OCI-LY7 (cell line): ENCODE measurements at regions not wholly inside any gene's neighbourhood (a gene's known extent, or its start where the extent isn't known, plus 50 kb on each side); places are given as distances from the start of the nearest gene placed in this dataset.

Source experiments
- BruUV-seq: library from RNA; stranded (reverse); fragments of 400-500 nt; replicated peaks from 2 replicates; lab custom pipeline; 2021; lab: Mats Ljungman, UMichigan
- CTCF ChIA-PET: fragments of 300-600 bp; sonication (Branson Sonifier 250); formaldehyde crosslinking; loops from one replicate; lab custom pipeline; 2022; ENCODE audit warnings: antibody characterized with exemption; ENCODE audit not compliant: unreplicated experiment; lab: Charles Lee
- POLR2A ChIA-PET: fragments of 300-600 bp; sonication (Branson Sonifier 250); formaldehyde crosslinking; loops from one replicate; lab custom pipeline; 2022; ENCODE audit warnings: antibody characterized with exemption; lab: Charles Lee
- DNase-seq: peaks from one replicate; pipeline ENCODE4 v3.0.0-alpha.2; 2015; ENCODE audit warnings: low spot score
- H2AFZ ChIP-seq: fragments of 200-600 bp; sonication (generic), shearing (Covaris generic); 2 replicates; pipeline ENCODE4 v1.6.1; 2014; ENCODE audit warnings: mild to moderate bottlenecking, antibody characterized with exemption, low read length, moderate library complexity
- H3K27ac ChIP-seq: fragments of 200-600 bp; sonication (generic); 2 replicates; pipeline ENCODE4 v1.5.1; 2014; ENCODE audit warnings: mixed run types, low read depth, mild to moderate bottlenecking, moderate library complexity, low read length, inconsistent platforms; ENCODE audit not compliant: poor library complexity, severe bottlenecking
- H3K36me3 ChIP-seq: fragments of 200-600 bp; sonication (generic); 2 replicates; pipeline ENCODE4 v1.6.1; 2014; ENCODE audit warnings: mild to moderate bottlenecking, antibody characterized with exemption, low read length, moderate library complexity, mixed read lengths; ENCODE audit not compliant: insufficient read depth
- H3K4me1 ChIP-seq: fragments of 200-600 bp; sonication (generic); 2 replicates; pipeline ENCODE4 v1.5.1; 2014; ENCODE audit warnings: mild to moderate bottlenecking, low read length; ENCODE audit not compliant: insufficient read depth, poor library complexity, severe bottlenecking
- H3K4me2 ChIP-seq: fragments of 200-600 bp; sonication (generic); 2 replicates; pipeline ENCODE4 v1.6.1; 2014; ENCODE audit warnings: mild to moderate bottlenecking, low read length
- H3K4me3 ChIP-seq: fragments of 200-600 bp; sonication (generic); 2 replicates; pipeline ENCODE4 v1.5.1; 2014; ENCODE audit warnings: mild to moderate bottlenecking, low read depth, low read length; ENCODE audit not compliant: poor library complexity, severe bottlenecking
- H3K79me2 ChIP-seq: fragments of 200-600 bp; sonication (generic); 2 replicates; pipeline ENCODE4 v1.6.1; 2016; ENCODE audit warnings: low read depth, mild to moderate bottlenecking, low read length, moderate library complexity, mixed read lengths; ENCODE audit not compliant: insufficient read depth
- H3K9me2 ChIP-seq: fragments of 200-600 bp; sonication (generic); 2 replicates; pipeline ENCODE4 v1.6.1; 2016; ENCODE audit warnings: mild to moderate bottlenecking, low read length, mixed read lengths; ENCODE audit not compliant: insufficient read depth
- H3K9me3 ChIP-seq: fragments of 200-600 bp; sonication (generic); 2 replicates; pipeline ENCODE4 v1.6.1; 2014; ENCODE audit warnings: mild to moderate bottlenecking, mixed run types, low read length, mixed read lengths
- H4K20me1 ChIP-seq: fragments of 200-600 bp; sonication (generic); 2 replicates; pipeline ENCODE4 v1.6.1; 2014; ENCODE audit warnings: mild to moderate bottlenecking, antibody characterized with exemption, low read length, moderate library complexity, mixed read lengths; ENCODE audit not compliant: insufficient read depth
- EZH2phosphoT487 ChIP-seq: fragments of 200-600 bp; sonication (generic); IDR thresholded peaks from 2 replicates; pipeline ENCODE4 v1.6.1; 2018; ENCODE audit warnings: low read depth, borderline replicate concordance, mild to moderate bottlenecking, mixed run types, antibody characterized with exemption, low read length, moderate library complexity, mixed read lengths
- intact Hi-C: fragments of 100-400 bp; cut with micrococcal nuclease; formaldehyde crosslinking; loops from one replicate; pipeline ENCODE4 v1.10.0; 2022; ENCODE audit not compliant: unreplicated experiment
- TF ChIP-seq, protein P1 (sequence below): fragments of 200-600 bp; sonication (generic); conservative IDR thresholded peaks from 2 replicates; pipeline ENCODE4 v1.5.1; 2014; ENCODE audit warnings: mild to moderate bottlenecking, antibody characterized with exemption, low read length, moderate library complexity, mixed read lengths

DNA sequence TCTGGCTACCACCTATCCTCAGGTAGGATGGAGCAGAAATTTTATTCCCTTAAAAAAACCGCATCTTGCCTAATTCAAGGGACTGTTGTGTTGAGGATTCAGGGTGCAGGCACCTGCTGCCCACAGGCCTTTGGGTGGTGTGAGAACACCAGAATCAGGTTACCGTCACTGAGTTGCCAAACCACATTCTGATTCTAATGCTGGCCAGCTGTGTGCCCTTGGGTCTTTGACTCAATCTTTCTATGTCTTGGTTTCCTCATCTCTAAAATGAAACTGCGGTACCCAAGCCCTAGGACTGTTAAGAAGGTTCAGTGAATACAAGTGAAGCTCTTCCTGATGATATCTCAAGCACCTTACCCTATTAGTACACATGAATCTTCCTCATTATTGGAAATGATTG lies 827.3 kb downstream of the DHX35 start:
- Histone ChIP-seq H3K36me3 (no peaks in the 10 kb centered on the region), H3K4me2 (no peak overlapping the region), H3K9me3 (no peaks in the 10 kb centered on the region), H3K4me3 (no peak overlapping the region), H2AFZ (no peak overlapping the region), H3K4me1 (no peaks in the 10 kb centered on the region), H4K20me1 (no peaks in the 10 kb centered on the region), H3K79me2 (no peaks in the 10 kb centered on the region), H3K9me2 (no peaks in the 10 kb centered on the region), H3K27ac (no peak overlapping the region)
- TF ChIP-seq, protein P1, sequence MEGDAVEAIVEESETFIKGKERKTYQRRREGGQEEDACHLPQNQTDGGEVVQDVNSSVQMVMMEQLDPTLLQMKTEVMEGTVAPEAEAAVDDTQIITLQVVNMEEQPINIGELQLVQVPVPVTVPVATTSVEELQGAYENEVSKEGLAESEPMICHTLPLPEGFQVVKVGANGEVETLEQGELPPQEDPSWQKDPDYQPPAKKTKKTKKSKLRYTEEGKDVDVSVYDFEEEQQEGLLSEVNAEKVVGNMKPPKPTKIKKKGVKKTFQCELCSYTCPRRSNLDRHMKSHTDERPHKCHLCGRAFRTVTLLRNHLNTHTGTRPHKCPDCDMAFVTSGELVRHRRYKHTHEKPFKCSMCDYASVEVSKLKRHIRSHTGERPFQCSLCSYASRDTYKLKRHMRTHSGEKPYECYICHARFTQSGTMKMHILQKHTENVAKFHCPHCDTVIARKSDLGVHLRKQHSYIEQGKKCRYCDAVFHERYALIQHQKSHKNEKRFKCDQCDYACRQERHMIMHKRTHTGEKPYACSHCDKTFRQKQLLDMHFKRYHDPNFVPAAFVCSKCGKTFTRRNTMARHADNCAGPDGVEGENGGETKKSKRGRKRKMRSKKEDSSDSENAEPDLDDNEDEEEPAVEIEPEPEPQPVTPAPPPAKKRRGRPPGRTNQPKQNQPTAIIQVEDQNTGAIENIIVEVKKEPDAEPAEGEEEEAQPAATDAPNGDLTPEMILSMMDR: no peak
- no peak for TF ChIP-seq EZH2phosphoT487
- DNase-seq: no peak
- intact Hi-C loops: no loop called here
- BruUV-seq: no TSS peak
- CTCF ChIA-PET: no interaction called here
- POLR2A ChIA-PET: no interaction called here

DNA sequence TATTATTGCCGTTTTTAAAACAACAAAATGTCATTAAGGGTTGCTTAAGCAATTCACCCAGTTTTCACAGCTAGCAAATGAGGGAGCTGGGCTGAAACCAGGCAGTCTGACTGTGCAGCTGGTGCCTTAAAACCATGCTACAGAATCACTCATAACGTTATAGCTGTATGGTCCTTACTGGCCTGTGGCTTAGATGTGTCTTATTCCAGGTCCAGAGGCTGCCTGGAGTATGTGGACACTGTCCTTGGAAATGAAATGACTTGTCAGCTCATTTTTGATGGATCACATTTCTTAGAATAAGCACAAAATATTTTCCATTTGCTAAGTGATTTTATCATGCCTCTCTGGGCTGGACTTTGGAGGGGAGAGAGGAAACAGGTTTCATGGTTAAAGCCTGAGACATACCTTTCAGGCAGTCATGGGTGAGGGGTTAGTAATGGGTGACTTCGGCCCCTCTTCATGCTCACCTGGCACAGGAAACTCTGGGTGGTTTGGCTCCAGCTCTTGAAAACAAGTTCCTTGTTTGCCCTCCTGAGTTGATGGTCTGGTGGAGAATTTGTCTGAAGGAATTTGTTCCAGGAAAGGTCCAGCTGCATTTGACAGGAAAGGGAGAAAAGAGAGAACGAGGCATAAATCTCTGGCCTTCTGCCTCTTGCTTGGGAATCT lies 823.2 kb downstream of the DHX35 start:
- Histone ChIP-seq H3K4me1 (no peaks in the 10 kb centered on the region), H4K20me1 (no peaks in the 10 kb centered on the region), H2AFZ (no peak overlapping the region), H3K4me2 (no peak overlapping the region), H3K4me3 (no peak overlapping the region), H3K9me3 (no peaks in the 10 kb centered on the region), H3K79me2 (no peaks in the 10 kb centered on the region), H3K9me2 (no peaks in the 10 kb centered on the region), H3K36me3 (no peaks in the 10 kb centered on the region), H3K27ac (no peak overlapping the region)
- CTCF ChIA-PET: no interaction called here
- no TSS peak for BruUV-seq
- intact Hi-C loops: no loop called here
- TF ChIP-seq EZH2phosphoT487: no peak
- TF ChIP-seq, protein P1: no peak
- no peak for DNase-seq
- POLR2A ChIA-PET: no interaction called here

DNA sequence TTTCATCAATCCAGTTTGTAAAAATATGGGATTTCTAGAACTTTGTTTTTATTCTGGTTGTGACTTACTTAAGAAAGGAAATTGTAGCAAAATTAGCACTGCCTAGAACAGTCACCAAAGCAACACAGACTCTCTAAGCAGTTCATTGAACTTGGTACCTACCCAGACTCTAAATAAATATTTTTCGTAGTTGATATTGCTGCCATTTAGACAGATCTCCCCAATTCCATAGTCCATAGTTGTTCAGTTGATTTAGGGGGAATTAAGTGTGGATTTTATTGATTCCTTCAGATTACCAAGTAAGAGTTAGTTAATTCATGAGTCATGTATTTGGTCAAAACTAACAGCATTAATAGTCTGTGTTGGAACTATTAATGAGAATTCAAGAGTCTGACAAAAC lies 822.5 kb downstream of the DHX35 start:
- no TSS peak for BruUV-seq
- TF ChIP-seq, protein P1: no peak
- TF ChIP-seq EZH2phosphoT487: no peak
- POLR2A ChIA-PET: interaction anchor here (0.6 kb wide), 1 partner anchor 94 kb away, joined by 4 read pairs; no protein-coding TSS in a partner anchor

More for the DNA sequence above, 822.5 kb downstream of the DHX35 start:
- CTCF ChIA-PET: no interaction called here
- Histone ChIP-seq H2AFZ (no peak overlapping the region), H3K9me2 (no peaks in the 10 kb centered on the region), H3K9me3 (no peaks in the 10 kb centered on the region), H3K36me3 (no peaks in the 10 kb centered on the region), H3K4me1 (no peaks in the 10 kb centered on the region), H3K4me3 (no peak overlapping the region), H3K4me2 (no peak overlapping the region), H3K79me2 (no peaks in the 10 kb centered on the region), H3K27ac (no peak overlapping the region), H4K20me1 (no peaks in the 10 kb centered on the region)
- DNase-seq: no peak
- intact Hi-C loops: no loop called here
